Nephron (organoid): ENCODE measurements at regions not wholly inside any gene's neighbourhood (a gene's known extent, or its start where the extent isn't known, plus 50 kb on each side); places are given as distances from the start of the nearest gene placed in this dataset.

Experiments
- H3K27ac Mint-ChIP-seq, 3 experiments: 2 replicates each; pipeline ENCODE4 v1.8.0; 2020; ENCODE audit warnings: mixed read lengths in 3 of 3, mild to moderate bottlenecking in 2 of 3, moderate library complexity in 1 of 3
- H3K27me3 Mint-ChIP-seq: 2 replicates; pipeline ENCODE4 v1.8.0; 2021; ENCODE audit warnings: low read depth, mild to moderate bottlenecking, moderate library complexity, mixed read lengths
- H3K36me3 Mint-ChIP-seq: 2 replicates; pipeline ENCODE4 v1.8.0; 2020; ENCODE audit warnings: low read depth, mixed read lengths
- H3K4me1 Mint-ChIP-seq: 2 replicates; pipeline ENCODE4 v1.8.0; 2020; ENCODE audit warnings: mixed read lengths
- H3K4me3 Mint-ChIP-seq, 3 experiments: 2 replicates each; pipeline ENCODE4 v1.8.0; 2020; ENCODE audit warnings: mild to moderate bottlenecking in 3 of 3, mixed read lengths in 3 of 3, moderate library complexity in 2 of 3
- H3K9me3 Mint-ChIP-seq: 2 replicates; pipeline ENCODE4 v1.8.0; 2020; ENCODE audit warnings: mixed read lengths
- TF ChIP-seq, protein P1 (sequence below), 3 experiments: fragments of 200-600 bp; sonication (generic); IDR thresholded peaks; one replicate each; pipeline ENCODE4 v1.5.0; 2021; ENCODE audit warnings: antibody characterized with exemption in 3 of 3; ENCODE audit not compliant: unreplicated experiment in 3 of 3

DNA sequence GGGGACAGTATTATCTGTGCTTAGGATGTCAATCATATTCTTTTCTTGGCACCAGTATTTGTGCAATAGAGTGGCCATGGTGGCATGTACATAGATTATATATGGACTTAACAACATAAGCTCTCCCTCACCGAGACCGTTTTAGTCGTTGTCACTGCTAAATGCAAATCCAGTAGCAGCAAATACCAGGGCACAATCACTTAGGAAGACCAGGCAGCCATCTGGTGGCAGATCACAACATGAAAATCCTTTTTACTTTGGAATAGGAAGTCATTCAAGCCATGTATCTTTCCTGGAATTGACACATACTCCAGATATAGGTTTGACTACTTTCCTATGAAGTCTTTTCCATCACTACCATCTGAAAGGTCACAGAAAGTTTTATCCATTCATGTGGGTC lies 53.2 kb upstream of the C1orf87 start:
- no peak overlapping the region for H3K4me3 Mint-ChIP-seq
- TF ChIP-seq, protein P1, sequence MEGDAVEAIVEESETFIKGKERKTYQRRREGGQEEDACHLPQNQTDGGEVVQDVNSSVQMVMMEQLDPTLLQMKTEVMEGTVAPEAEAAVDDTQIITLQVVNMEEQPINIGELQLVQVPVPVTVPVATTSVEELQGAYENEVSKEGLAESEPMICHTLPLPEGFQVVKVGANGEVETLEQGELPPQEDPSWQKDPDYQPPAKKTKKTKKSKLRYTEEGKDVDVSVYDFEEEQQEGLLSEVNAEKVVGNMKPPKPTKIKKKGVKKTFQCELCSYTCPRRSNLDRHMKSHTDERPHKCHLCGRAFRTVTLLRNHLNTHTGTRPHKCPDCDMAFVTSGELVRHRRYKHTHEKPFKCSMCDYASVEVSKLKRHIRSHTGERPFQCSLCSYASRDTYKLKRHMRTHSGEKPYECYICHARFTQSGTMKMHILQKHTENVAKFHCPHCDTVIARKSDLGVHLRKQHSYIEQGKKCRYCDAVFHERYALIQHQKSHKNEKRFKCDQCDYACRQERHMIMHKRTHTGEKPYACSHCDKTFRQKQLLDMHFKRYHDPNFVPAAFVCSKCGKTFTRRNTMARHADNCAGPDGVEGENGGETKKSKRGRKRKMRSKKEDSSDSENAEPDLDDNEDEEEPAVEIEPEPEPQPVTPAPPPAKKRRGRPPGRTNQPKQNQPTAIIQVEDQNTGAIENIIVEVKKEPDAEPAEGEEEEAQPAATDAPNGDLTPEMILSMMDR (IDR thresholded peaks at IDR 0.05; ENCODE audit: unreplicated experiment in 3 of 3), result no peak

More for the DNA sequence above, 53.2 kb upstream of the C1orf87 start:
- Mint-ChIP-seq H3K27ac (no peak overlapping the region), H3K36me3 (no peaks in the 10 kb centered on the region), H3K9me3 (no peaks in the 10 kb centered on the region), H3K27me3 (no peaks in the 10 kb centered on the region), H3K4me1 (no peaks in the 10 kb centered on the region)
